Stromal cell of bone marrow (primary cell): ENCODE measurements at regions not wholly inside any gene's neighbourhood (a gene's known extent, or its start where the extent isn't known, plus 50 kb on each side); places are given as distances from the start of the nearest gene placed in this dataset.

ENCODE experiments used
- DNase-seq: peaks from one replicate; pipeline ENCODE4 v3.0.0-alpha.2; 2012; ENCODE audit warnings: low read depth

DNA sequence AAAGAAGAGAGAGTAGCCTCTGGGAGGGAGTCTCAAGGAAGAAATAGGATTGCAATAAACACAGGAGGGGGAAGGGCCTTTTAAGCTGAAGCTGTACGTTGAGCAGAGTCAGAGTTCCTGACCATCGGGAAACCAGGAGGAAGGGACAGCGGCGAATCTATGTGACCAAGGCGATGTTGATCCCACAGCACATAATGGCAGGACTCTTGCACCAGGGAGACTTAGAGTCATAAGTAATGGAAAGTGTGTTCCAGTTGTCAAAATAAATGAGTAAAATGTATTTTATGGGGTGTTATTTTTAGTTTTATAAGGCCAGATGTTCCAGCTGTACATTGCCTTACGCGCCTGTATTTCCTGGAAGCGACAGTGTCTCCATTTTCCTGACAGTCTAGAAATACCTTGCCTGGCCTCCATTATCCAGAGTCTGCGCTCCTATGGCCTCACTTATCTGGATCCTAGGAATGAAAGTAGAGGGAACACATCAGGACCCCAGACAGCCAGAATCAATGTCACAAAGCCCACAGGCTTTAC lies 152.8 kb upstream of the COPS8 start:
- no peak for DNase-seq

DNA sequence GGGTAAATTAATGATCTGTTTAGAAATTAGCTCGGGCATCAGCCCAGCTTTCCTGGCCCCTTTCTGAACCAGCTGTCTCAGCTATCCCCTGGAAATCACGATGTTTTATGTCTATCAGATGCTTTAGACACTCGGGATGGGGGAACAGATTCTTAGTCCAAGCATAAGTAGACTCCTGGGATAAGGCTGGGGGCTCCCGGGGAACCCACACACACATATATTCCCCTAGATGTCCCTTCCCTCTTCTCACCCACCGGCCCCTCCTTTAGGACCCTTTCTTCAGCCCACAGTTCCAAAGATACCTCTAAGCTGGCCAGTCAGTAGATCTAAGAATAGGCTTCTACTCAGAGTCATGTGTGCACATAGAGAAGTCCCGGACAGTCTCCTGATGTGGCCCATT lies 151.5 kb upstream of the COPS8 start:
- no peak for DNase-seq

DNA sequence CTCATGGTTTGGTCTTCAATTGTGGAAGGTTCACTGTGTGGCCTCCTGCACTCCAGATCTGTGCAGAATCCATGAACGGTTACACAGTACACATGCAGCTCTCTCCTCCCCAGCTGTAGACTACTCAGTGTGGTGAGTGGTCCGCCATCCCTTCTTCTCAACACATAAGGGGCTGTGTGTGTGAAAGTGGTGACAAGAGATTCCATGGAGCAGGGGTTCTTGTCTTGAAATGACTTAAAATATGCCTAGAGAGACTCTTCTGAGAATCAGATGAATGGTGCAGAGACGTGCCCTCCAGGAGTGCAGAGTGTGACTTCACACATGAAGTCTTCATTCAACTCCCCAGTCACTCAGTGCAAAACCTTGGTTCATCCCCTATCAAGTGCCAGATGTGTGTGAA lies 151.0 kb upstream of the COPS8 start:
- DNase-seq = no peak

DNA sequence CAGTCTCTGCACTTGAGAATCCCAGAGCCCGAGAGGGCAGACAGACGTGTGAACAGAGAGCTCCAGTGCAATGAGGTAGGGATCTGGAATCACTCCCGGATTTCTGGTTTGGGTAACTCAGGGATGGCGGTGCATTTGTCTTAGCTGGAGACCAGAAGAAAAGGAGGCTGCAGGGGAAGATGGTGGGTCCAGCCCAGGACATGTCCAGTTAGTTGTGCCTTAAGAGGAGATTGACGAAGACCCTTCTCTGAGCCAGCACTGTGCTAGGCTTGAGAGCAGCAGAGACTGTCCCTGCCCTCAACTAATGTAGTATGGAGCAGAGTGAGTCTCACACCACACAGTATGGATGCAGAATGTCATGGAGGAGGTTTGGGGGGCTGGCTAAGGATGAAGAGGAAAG lies 150.6 kb upstream of the COPS8 start:
- no peak for DNase-seq

DNA sequence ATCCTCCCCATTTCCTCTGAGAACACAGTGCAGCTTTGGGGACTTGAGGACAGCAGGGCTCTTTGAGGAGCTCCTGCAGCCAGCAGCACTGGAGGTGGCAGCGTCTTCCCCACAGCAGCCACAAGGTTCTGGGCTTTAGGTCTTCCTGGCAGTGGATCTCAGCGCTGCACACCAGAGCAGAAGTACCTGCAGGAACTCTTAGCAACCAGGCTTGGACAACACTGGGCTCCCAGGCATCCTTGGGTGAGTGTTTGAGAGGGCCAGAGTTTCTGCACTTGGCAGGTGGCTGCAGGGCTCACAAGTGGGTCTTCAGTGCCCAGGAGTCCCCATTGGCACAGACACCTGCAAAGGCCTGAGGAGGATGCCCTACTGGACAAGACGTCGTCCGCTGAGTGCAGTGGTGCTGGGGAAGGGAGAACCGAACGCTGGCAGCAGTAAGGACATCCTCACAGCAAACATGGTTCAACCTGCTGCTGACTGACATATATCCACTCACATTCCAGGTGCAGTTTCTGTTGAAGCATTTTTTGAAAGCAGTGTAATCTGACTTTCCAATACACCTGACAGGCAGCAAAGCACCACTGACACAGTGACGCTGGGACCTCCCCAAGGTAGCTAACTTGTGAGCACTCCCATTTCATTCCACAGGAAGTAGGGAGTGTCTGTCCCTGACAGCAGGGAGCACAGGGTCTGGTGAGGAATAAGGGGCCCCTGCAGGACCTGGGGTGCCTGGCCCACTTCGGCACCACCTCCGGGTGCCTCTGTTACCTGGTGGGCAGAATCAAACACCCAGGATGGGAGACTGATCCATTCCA lies 149.9 kb upstream of the COPS8 start:
- no peak for DNase-seq

DNA sequence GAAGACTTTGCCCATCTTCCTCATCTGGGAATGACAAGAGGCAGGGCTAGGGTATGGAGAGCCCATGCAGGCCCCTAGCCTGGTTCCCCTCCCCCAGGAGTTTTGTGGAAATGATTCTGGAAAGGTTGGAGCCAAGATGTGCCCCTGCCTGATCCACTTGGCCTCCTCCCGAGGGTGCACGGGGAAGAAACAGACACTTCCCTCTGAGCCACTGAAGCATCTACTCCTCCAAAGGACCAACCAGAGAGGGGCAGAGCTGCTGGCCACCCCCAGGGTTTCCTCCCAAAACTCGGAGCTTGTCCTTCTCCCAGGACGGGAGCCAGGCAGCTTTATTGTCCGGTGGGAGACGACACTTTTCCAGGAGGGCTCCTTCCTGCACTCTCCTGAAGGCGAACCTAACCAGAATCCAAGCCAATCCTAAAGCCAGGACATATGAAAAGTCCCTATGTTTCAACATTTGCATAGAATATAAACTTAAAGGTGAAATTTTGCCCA lies 149.2 kb upstream of the COPS8 start:
- DNase-seq = no peak

DNA sequence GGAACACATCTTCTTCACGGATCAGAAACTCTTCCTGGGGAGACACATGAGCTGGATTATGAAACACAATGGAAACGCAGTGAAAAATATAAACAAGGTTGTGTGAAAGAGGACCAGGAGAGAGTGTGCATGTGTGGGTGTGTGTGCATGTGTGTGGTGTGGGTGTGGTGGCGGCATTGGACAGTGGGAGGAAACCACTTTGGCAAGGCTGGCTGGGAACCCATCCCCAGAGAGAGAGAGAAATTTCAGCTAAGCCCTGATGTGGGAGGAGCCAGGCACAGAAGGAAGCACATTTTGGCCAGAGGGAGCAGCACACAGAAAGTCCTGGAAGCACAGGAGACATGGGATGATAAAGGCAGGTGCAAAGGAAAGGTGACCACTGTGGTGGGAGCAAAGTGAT lies 147.6 kb upstream of the COPS8 start:
- DNase-seq = no peak

DNA sequence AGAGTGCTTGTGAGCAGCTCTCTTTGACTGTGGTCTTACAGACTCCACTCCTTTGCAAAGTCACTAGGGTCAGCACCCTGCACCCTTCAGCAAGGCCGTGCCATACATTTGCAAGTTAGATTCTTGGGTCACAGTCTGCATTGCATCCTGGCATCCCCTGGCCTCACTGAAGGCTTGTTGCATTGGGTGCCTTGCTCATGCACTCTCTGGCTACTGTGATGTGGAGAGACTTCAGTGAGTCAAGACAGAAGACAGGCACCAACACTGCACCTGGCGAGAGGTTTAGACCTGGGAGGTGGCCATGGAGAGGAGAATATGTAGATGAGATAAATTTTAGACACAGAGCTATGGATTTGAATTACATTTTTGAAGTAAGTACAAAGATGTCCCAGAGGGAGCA lies 146.4 kb upstream of the COPS8 start:
- no peak for DNase-seq

DNA sequence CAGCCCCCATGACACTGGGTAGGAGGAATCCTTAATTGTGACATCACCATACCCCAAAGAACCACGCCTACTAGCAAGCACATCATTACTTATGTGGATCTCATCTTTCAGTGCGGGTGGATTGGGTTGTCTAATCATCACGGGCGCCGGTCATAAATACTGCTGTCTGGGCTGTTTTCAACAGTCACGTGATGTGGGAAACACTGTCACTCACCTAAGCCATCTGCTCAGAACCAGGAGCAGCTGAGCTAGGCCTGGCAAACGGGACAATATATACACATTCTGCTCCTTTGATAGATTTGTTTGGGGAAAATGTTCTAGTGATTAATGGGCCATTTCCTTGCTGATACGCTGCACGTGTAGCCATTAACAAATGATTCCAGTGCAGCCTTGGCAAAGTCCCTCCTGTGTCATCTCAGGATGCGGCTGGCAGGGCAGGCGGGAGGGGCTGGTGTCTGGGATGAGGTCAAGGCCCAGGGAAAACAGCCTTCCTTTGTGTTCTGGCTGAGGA lies 145.9 kb upstream of the COPS8 start:
- DNase-seq = no peak

DNA sequence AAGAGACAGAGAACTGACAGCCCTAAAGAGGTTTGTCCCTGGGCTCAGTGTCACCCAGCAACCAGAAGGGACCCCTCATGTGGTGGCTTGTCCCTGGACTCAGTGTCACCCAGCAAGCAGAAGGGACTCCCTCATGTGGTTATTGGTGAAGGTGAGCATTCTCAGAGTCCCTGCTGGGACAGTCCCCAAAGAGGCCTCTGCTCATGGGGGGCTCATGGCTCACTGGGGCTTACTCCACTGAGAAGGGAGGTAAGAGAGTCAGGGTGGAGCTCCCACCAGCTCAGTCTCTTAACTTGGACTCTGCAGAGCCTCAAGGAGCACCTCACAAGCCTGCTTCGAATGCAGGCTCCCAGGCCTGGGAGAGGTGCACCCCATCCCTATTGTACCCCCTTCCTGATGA lies 145.2 kb upstream of the COPS8 start:
- DNase-seq = no peak

DNA sequence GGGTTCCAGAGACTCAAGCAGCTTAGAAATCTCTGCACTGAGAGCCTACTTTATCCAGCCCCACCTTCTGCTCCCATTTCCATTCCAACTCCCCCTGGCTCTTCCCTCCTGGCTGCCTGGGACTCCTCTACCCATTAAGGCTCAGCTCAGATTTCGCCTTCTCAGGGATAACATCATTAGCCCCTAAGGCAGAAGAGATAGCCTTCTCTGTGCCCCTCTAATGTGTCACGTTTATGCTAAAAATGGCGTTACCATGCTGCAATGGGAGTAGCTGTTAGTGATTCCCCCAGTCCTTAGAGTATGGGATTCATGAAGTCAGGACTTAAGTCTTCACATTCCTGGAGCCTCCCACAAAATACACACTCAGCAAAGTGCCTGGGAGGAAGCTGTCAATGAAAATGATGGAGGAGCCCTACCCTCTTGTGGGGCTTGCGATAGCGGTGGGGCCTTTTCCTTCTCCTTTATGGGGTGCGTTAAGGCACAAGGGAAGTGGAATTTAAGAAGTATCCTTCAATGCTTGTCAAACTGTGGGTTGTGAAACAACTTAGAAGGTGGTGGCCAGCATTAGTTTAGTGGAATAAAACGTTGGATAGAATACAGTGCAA lies 144.7 kb upstream of the COPS8 start:
- DNase-seq = no peak

DNA sequence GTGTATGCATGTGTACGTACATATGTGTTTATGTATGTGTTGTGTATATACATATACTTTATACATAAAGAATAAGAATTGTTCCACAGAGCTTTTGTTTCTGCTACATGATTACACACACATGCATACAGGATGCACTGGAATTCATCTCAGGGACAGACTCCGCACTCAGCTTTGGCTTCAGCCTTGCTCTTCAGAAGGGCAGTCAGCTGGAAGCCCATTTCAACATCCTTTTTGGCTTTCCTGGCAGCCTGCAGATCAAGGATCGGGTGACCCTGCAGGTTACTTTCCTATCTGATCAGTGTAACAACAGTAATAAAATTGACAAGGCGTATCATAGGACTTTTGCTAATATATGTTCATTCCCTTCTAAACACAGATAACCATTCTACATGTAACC lies 144.1 kb upstream of the COPS8 start:
- DNase-seq = no peak

DNA sequence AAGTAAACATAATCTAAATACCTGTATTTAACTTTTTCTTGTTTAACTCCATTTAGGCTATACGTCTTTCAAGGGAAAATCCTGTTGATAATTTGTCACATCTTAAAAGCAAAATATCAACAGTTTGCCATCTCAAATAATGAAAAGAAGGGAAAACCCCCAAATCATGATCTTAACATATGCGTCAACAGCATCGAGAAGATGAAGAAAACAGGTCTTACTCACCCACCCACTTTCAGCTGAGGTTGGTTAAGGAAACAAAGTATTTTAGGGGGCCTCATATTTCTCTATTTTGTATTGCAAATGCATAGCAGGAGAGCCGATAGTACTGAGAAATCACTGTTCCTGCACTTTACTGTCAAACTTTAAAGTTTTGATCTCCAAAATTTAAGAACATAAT lies 143.1 kb upstream of the COPS8 start:
- no peak for DNase-seq

DNA sequence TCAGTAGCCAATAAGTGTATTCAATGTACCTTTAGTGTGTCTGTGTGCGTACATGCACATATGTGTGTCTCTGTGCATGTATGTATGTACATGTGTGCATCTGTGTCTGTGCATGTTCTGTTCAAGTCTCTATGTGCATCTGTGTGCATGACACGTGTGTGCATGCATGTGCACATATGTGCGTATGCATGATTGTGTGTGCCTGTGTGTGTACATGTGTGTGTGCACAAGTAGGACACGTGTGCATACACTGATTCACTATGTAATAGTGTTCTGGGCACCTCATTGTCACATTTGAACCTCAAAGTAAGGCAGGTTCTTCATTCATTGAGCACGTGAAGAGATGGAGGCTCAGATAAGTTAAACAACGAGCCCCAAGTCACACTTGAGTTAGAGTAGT lies 142.6 kb upstream of the COPS8 start:
- DNase-seq = no peak

DNA sequence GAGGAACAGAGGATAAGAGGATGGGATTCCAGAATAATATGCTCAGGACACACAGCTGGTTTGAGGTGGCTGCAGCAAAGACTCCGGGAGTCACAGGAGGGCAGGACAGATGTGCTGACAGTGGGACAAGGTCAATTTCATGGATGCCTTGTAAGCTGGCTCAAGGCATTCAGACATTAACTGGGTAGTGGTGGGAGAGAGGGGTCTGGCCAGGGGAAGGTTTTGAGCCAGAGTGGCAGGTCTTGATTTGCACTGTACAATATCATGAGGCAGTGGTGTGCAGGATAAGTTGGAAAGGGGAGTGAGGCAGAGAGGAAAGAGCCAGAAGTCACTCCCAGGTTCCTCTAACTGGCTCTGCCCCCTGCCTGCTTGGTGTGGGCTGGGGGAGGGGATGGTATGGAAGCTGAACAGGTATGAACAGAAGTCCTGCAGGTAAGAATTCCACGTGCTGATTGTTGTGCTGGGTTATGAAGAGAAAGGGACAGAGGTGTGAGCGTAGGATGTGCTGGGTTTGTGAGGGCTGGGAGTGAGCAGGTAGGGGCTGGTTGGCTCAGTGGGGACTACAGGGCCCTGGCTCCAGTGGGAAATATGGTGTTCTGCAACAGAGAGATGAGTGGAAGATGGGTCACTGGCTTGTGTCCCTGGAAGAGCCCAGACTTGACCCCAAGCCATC lies 141.7 kb upstream of the COPS8 start:
- DNase-seq = no peak

DNA sequence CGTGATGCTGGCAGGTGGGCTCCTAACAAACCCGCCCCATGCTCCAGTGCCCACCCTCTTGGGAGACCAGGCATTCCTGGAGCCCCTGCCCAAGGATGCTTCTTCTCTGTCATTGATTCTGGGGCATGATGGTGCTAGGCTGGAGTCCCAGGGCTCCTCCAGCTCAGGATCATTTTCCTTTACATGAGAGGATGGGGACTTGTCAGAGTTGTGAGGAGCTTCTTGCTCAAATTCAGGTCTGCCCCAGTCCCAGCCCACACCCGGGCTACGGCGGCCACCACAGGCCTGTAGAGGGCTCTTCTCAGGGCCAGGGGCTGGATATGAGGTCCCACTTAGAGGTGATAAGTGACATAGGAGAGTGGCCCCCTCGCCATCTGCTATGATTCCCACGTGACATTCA lies 141.1 kb upstream of the COPS8 start:
- DNase-seq = no peak

DNA sequence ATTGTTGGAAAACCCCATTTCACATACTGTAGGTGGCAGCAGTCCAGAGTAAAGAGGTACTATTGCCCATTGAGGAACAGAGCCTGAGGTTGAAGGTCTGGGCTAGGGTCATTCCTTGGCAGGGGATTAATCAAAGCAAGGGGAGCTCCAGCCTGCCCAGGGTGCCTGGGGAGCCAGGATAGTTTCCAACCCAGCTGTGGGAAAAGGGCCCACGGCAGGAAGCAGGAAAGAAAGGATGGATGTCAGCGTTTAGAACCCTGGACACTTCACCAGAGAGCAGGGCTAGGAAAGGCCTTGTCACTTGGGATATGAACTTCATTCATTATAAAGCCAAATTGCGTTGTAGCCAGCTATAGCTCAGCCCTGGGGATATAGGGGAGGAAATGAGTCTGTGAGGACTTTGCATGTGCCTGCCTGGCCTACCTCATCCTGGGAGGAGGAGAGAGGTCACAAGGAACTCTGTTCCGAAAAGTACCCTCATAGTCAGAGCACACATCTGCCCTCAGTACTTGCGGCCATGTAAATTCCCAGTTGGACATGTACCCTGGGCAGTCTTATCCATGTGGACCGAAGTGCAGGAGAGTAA lies 140.2 kb upstream of the COPS8 start:
- no peak for DNase-seq

DNA sequence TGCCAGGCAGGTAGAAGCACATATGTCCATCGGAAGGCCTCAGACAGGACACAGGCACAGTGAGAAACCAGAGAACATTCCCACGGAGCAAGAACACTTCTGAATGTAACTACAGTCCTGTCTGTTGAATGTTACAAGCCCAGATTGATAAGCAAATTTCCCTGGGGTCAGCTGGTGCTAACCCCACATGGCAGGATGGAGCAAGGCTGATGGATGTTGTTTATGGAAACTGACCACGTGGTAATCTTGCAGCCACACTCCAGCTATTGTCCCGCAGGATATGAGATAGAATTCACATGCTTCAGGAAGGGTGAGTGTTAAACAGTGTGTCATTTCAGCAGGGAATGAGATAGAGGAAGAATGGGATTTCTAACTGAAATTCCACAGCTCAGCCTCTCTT lies 138.8 kb upstream of the COPS8 start:
- DNase-seq = no peak

DNA sequence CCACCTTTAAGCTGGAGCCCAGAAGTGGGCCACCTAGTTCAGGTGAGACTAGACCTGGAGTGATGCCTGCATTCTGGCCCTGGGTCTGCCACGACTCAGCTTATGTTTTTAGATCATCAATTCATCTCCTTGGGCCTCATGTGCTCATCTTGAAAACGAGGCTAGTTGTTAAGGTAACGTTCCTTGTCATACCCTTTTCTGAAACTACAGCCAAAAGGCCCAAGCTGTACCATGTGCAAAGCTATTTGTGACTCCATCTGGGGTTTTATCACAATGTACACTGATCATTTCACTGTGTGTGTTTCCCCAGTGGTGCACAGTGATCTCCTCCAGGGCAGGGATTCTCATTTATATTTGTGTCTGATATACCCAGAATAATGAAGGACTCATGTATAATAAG lies 138.4 kb upstream of the COPS8 start:
- DNase-seq = no peak

DNA sequence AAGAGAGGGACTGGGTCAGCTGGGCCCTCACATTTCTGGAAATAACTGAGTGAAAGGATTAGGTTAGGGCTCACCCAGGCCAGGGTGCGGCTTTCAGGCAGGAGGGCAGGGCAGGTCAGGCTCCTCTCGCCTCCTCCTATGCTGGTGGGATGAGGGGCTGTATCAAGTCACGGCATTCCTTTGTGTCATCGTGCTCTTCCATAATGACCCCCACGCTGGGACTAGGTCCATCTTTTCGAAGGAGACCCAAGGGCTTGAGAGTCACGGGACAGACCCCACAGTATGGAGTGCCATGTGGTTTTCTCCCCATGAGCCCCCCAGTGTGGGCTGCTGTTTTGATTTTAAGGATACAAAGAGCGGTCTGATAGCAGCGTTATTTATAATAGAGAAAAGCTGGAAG lies 137.8 kb upstream of the COPS8 start:
- DNase-seq = no peak

DNA sequence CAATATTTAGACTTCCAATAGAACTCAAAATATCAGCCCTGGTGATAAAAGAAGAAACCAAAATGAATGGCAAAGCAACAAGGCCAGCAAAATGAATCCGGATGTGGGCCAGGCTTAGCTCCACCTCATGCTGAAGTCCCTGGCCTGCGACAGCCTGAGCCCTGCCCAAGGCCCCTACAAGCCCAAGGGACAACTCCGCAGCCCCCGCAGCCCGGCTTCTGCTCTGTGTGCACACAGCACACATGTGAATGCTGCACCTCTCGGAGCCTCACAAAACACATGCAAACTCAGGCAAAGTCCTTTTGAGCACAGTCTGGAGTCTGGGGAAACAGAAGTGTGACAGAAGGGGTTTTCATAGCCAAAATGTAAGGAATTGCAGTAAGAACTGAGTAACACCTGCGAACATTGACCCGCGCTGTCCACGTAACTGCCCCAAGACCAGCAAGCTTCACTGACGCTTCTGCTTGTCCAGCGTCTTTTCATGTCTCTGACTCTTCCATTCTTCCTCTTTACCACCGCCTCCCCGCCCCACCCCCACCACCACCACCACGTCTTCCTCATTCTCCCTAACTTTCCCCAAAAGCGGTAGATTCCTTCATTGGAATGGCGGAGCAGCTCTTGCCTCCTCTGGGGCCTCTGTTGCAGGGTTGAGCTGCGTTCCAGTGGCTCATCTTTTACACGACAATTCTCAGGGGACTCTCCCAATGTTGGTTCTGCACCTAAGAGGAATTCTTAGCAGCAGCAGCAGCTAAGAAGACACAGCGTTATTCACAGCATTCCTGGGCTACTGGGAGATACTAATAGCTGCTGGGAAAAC lies 136.4 kb upstream of the COPS8 start:
- no peak for DNase-seq
